ENCODE measurements at regions not wholly inside any gene's neighbourhood (a gene's known extent, or its start where the extent isn't known, plus 50 kb on each side); places are given as distances from the start of the nearest gene placed in this dataset.
"Not testable (repeated sequence)": the region's sequence is repeated elsewhere in the genome, so short reads cannot be mapped to it uniquely, and the experiment has no call there.

DNA sequence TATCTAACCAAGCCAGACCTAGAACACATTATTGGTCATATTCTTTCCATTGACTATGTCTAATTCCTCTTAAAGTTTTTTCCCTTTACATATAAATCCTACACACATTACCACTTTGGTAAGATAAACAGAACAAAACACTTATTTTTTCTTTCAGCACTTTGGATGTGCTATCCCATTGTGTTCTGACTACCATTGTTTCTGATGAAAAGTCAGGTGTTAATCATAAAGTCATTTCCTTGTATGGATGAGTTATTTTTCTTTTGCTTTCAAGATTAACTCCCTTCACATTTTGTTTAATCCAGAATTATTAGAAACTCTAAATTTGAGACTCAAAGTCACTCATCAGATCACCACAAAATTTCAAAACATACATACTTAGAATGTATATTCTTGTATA lies 504.4 kb upstream of the ZNF337 start:
- H3K27me3 Mint-ChIP-seq (ENCODE audit: low read depth); H3K27ac Mint-ChIP-seq; H3K4me3 Mint-ChIP-seq; H3K4me1 Mint-ChIP-seq (ENCODE audit: low read depth); H3K36me3 Mint-ChIP-seq (ENCODE audit: low read depth): not testable (repeated sequence)
- H3K9me3 Mint-ChIP-seq, result peaks cover 29% of the 10 kb centered on the region

DNA sequence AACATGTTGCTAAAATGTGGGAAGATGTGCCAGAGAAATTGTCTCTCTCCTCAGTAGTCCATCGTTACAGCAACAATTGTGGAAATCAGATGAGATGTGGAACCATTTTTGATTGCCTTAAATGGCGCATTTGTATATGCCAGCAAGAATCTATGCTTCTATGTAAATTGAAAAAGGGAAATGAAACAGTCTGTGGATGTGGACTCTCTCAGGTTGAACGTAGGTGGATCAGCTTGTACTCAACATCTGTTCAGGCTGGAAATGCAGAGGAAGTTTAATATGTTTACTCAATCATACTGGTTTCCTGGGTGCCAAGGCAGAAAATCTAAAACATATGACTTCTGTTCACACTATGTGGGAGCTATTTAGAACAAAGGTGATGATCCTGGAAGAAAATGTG lies 490.7 kb upstream of the ZNF337 start:
- not testable (repeated sequence) for H3K4me3 Mint-ChIP-seq; H3K27me3 Mint-ChIP-seq (ENCODE audit: low read depth); H3K36me3 Mint-ChIP-seq (ENCODE audit: low read depth); H3K27ac Mint-ChIP-seq; H3K4me1 Mint-ChIP-seq (ENCODE audit: low read depth); H3K9me3 Mint-ChIP-seq

DNA sequence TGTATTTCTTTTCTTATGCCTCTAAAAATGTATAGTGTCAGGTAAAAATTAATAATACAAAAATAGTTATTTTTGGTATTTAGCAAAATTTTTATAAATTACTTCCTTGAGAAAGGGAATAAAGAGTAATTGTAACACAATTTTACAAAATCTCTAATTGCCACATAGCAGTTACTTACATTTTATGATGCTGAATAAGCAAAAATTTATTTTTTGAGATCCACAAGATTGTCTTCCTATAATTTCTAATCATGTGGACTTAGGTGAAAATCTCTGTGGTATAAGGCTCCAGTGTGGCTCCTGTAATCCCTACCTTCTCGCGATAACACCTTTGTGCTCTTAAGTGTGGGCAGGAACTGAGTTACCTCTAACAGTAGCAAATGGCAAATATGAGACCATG lies 487.1 kb upstream of the ZNF337 start:
- H3K27me3 Mint-ChIP-seq (ENCODE audit: low read depth); H3K9me3 Mint-ChIP-seq; H3K4me1 Mint-ChIP-seq (ENCODE audit: low read depth); H3K27ac Mint-ChIP-seq; H3K4me3 Mint-ChIP-seq; H3K36me3 Mint-ChIP-seq (ENCODE audit: low read depth): not testable (repeated sequence)

GRCh38 chr20:26181364-26181763 lies 484.7 kb upstream of the ZNF337 start:
- not testable (repeated sequence) for H3K9me3 Mint-ChIP-seq; H3K4me1 Mint-ChIP-seq (ENCODE audit: low read depth); H3K36me3 Mint-ChIP-seq (ENCODE audit: low read depth); H3K27me3 Mint-ChIP-seq (ENCODE audit: low read depth); H3K4me3 Mint-ChIP-seq; H3K27ac Mint-ChIP-seq

- not testable (repeated sequence) for H3K4me3 Mint-ChIP-seq; H3K36me3 Mint-ChIP-seq (ENCODE audit: low read depth); H3K4me1 Mint-ChIP-seq (ENCODE audit: low read depth); H3K27ac Mint-ChIP-seq; H3K9me3 Mint-ChIP-seq; H3K27me3 Mint-ChIP-seq (ENCODE audit: low read depth)
These were observed 475.2 kb upstream of the ZNF337 start for GRCh38 chr20:26171875-26172274.

- no peak overlapping the region for H3K4me3 Mint-ChIP-seq
- no peaks in the 10 kb centered on the region for H3K4me1 Mint-ChIP-seq (ENCODE audit: low read depth)
- no peaks in the 10 kb centered on the region for H3K36me3 Mint-ChIP-seq (ENCODE audit: low read depth)
- H3K27ac Mint-ChIP-seq, result no peak overlapping the region
- peaks cover 5% of the 10 kb centered on the region for H3K27me3 Mint-ChIP-seq (ENCODE audit: low read depth)
- H3K9me3 Mint-ChIP-seq, result no peaks in the 10 kb centered on the region
These were observed 472.9 kb upstream of the ZNF337 start for GRCh38 chr20:26169506-26169905.

DNA sequence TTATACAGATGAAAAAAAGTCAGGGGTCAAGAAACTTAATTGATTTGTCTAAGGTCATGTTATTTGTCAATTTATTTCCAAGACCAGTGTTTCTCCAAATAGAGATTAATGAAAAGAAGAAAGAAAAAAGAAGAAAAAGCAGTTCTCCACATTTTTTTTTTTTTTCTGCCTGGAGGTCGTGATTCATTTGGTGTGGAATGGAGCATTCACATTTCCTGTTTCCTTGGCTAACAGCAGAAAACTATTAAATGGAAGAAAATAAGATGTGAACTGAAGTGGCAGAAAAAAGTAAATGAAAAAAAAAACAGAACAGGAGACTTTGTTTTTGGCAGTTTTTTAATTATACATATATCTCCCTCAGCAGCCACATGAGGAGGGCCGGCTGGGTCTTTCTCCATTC lies 470.8 kb upstream of the ZNF337 start:
- Mint-ChIP-seq H3K27me3 (ENCODE audit: low read depth) (peaks cover 5% of the 10 kb centered on the region), H3K36me3 (ENCODE audit: low read depth) (no peaks in the 10 kb centered on the region), H3K4me3 (no peak overlapping the region), H3K27ac (no peak overlapping the region), H3K4me1 (ENCODE audit: low read depth) (no peaks in the 10 kb centered on the region), H3K9me3 (no peaks in the 10 kb centered on the region)

GRCh38 chr20:26163890-26164289 lies 467.2 kb upstream of the ZNF337 start:
- no peak overlapping the region for H3K4me3 Mint-ChIP-seq
- no peaks in the 10 kb centered on the region for H3K9me3 Mint-ChIP-seq
- no peaks in the 10 kb centered on the region for H3K36me3 Mint-ChIP-seq (ENCODE audit: low read depth)
- peaks cover 8% of the 10 kb centered on the region for H3K27me3 Mint-ChIP-seq (ENCODE audit: low read depth)
- no peaks in the 10 kb centered on the region for H3K4me1 Mint-ChIP-seq (ENCODE audit: low read depth)
- no peak overlapping the region for H3K27ac Mint-ChIP-seq

- H3K27ac Mint-ChIP-seq; H3K4me3 Mint-ChIP-seq; H3K27me3 Mint-ChIP-seq (ENCODE audit: low read depth); H3K36me3 Mint-ChIP-seq (ENCODE audit: low read depth); H3K4me1 Mint-ChIP-seq (ENCODE audit: low read depth); H3K9me3 Mint-ChIP-seq: not testable (repeated sequence)
These were observed 466.5 kb upstream of the ZNF337 start for GRCh38 chr20:26163151-26163550.

DNA sequence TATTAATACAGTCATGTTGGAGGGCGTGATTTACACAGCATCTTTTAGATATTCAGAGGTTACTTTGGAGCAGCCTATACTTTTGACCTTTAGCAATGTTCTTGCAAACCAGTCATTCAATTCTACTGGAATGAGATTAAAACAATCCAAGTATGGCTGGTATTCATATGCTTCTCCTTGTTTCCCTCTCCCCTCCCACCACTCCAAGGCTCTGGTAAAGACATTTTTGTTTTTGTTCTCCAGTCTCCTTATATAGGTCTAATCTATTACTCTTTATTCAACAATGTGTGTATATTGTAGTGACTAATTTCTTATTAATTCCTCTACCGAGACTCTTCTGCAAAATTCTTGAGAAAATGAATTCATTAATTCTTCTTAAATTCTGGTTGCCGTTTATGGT lies 465.1 kb upstream of the ZNF337 start:
- H3K9me3 Mint-ChIP-seq; H3K27me3 Mint-ChIP-seq (ENCODE audit: low read depth); H3K4me3 Mint-ChIP-seq; H3K36me3 Mint-ChIP-seq (ENCODE audit: low read depth); H3K4me1 Mint-ChIP-seq (ENCODE audit: low read depth); H3K27ac Mint-ChIP-seq: not testable (repeated sequence)

GRCh38 chr20:26160916-26161315 lies 464.3 kb upstream of the ZNF337 start:
- not testable (repeated sequence) for H3K4me3 Mint-ChIP-seq; H3K27me3 Mint-ChIP-seq (ENCODE audit: low read depth); H3K4me1 Mint-ChIP-seq (ENCODE audit: low read depth); H3K9me3 Mint-ChIP-seq; H3K27ac Mint-ChIP-seq; H3K36me3 Mint-ChIP-seq (ENCODE audit: low read depth)

DNA sequence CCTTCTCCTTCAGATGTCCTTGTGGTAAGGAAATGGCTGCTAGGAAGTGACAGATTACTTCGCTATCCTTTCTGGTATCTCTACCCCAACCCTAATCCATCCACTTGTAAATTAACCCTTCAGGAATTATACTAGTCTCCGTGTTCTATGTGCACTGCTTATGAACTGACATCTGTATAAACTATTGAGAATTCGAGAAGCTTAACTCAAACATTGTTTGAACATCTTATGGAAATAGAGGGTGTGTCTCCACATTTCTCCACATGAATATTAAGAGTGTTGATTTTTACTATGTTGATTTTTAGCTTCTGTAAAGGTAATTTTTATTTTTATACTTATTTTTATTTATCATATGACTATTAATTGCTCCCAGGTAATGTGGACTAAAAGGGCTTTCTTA lies 457.6 kb upstream of the ZNF337 start:
- no peak overlapping the region for H3K4me3 Mint-ChIP-seq
- H3K27me3 Mint-ChIP-seq (ENCODE audit: low read depth), result no peaks in the 10 kb centered on the region
- H3K9me3 Mint-ChIP-seq, result peaks cover 4% of the 10 kb centered on the region
- H3K36me3 Mint-ChIP-seq (ENCODE audit: low read depth), result no peaks in the 10 kb centered on the region
- H3K4me1 Mint-ChIP-seq (ENCODE audit: low read depth), result no peaks in the 10 kb centered on the region
- no peak overlapping the region for H3K27ac Mint-ChIP-seq

DNA sequence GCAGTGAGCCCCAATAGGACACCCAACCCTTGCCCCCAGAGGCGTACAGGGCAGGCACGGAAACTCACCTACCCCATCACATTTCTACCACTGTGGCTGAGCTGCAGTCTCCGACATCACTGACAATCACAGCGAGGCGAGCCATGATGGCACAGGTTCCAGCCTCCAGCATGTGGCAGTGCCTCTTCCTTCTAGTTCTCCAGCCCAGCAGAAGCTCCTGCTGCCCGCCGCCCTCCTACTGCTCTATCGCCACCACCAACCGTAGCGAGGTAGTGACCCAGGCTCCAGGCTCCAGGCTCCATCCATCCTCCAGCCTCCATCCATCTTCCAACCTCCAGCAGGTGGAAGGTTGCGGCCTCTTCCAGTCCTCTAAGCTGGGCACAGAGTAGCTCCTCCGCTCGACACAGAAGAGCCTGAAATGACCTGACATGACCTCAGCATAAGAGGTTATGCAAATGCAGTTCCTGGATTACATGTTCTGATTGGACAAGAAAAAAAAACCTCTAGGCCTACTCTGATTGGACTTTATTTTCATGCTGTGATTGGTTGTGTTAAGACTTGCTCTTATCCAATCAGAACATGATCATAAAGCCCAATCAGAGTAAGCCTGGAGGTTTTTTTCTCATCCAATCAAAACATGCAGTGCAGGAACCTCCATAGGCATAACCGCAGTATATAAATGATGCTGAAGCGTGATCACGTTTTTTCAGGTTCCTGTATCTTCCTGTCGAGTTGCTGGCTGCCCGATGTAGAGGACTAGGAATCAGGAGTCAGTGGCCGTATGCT lies 438.9 kb upstream of the ZNF337 start:
- Mint-ChIP-seq H3K27ac (no peak overlapping the region), H3K4me3 (no peak overlapping the region), H3K9me3 (no peaks in the 10 kb centered on the region), H3K4me1 (ENCODE audit: low read depth) (no peaks in the 10 kb centered on the region), H3K27me3 (ENCODE audit: low read depth) (no peaks in the 10 kb centered on the region), H3K36me3 (ENCODE audit: low read depth) (no peaks in the 10 kb centered on the region)

GRCh38 chr20:26134606-26135005 lies 438.0 kb upstream of the ZNF337 start:
- Mint-ChIP-seq H3K4me3 (no peak overlapping the region), H3K4me1 (ENCODE audit: low read depth) (no peaks in the 10 kb centered on the region), H3K27ac (no peak overlapping the region), H3K27me3 (ENCODE audit: low read depth) (no peaks in the 10 kb centered on the region), H3K9me3 (no peaks in the 10 kb centered on the region), H3K36me3 (ENCODE audit: low read depth) (no peaks in the 10 kb centered on the region)

DNA sequence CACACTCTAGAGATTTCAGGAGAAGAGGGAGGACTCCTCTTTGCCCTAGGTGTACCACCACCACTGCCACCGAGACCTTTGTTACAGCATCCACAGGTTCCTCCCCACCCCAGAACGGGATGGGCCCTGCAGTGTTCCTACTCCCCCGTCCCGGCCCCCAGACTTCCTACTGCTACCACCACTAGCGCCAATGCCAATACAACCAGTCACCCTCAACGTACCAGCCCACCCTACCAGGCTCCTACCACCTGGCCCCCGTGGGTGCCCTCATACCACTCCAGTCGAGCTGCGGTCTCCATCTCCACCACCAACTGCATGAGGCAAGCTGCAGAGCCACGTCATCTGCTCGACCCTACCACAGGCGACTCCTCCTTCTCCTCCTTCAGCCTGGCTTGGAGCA lies 437.1 kb upstream of the ZNF337 start:
- H3K27ac Mint-ChIP-seq; H3K4me3 Mint-ChIP-seq; H3K9me3 Mint-ChIP-seq; H3K36me3 Mint-ChIP-seq (ENCODE audit: low read depth); H3K27me3 Mint-ChIP-seq (ENCODE audit: low read depth); H3K4me1 Mint-ChIP-seq (ENCODE audit: low read depth): not testable (repeated sequence)

DNA sequence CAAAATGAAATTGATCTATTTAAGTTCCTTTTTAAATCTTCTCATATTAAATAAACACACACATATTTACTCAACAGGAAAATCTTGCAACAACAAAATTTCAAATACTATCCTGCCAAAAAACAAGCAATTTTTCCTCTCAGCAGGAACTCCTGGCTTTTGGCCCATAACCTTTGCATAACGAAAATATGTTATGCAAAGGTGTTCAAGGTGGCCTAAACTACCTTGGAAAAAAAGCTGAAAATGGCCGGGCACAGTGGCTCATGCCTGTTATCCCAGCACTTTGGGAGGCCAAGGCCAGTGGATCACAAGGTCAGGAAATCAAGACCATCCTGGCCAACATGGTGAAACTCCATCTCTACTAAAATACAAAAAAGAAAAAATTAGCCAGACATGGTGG lies 424.3 kb upstream of the ZNF337 start:
- not testable (repeated sequence) for H3K27ac Mint-ChIP-seq; H3K9me3 Mint-ChIP-seq; H3K4me3 Mint-ChIP-seq; H3K36me3 Mint-ChIP-seq (ENCODE audit: low read depth); H3K4me1 Mint-ChIP-seq (ENCODE audit: low read depth); H3K27me3 Mint-ChIP-seq (ENCODE audit: low read depth)

Data from T-helper 1 cell treated with Interleukin-12 subunit alpha and Interleukin-12 subunit beta and Interleukin-4 antibody, amounts not matched to agents 30 μg/mL and 1 μg/mL, for 36 hours (primary cell).